K562 (cell line): ENCODE measurements at regions not wholly inside any gene's neighbourhood (a gene's known extent, or its start where the extent isn't known, plus 50 kb on each side); places are given as distances from the start of the nearest gene placed in this dataset.

Experiments
- ESRRA ChIP-seq: fragments of 450-650 bp; IDR thresholded peaks from 2 replicates; pipeline ENCODE4 v1.6.1; 2014; ENCODE audit warnings: low read depth, mild to moderate bottlenecking, moderate library complexity, borderline replicate concordance
- NFE2L1 ChIP-seq: fragments of 450-650 bp; IDR thresholded peaks from 2 replicates; pipeline ENCODE4 v1.6.1; 2016; ENCODE audit warnings: missing genetic modification characterization, low read depth, mild to moderate bottlenecking, missing compliant biosample characterization, moderate library complexity, borderline replicate concordance
- PURB ChIP-seq: sonication (generic); formaldehyde crosslinking; IDR thresholded peaks from 2 replicates; pipeline ENCODE4 v1.9.0; 2021; ENCODE audit warnings: low read depth, mild to moderate bottlenecking, missing genetic modification reagents
- RHOXF2B ChIP-seq: fragments of 250-450 bp; sonication (Bioruptor Pico); conservative IDR thresholded peaks from 2 replicates; pipeline ENCODE4 v1.5.1; 2021
- ZNF121 ChIP-seq: sonication (generic); formaldehyde crosslinking; conservative IDR thresholded peaks from 2 replicates; pipeline ENCODE4 v1.8.0; 2022; ENCODE audit warnings: missing genetic modification reagents
- ZNF143 ChIP-seq: sonication (generic); formaldehyde crosslinking; IDR thresholded peaks from 2 replicates; pipeline ENCODE4 v1.9.0; 2022; ENCODE audit warnings: mild to moderate bottlenecking, missing genetic modification reagents
- ZNF431 ChIP-seq: sonication (generic); formaldehyde crosslinking; IDR thresholded peaks from 2 replicates; pipeline ENCODE4 v1.8.0; 2022; ENCODE audit warnings: mild to moderate bottlenecking, missing genetic modification reagents
- ZNF445 ChIP-seq: fragments of 250-450 bp; sonication (Bioruptor Pico); IDR thresholded peaks from 2 replicates; pipeline ENCODE4 v1.4.0; 2020; ENCODE audit warnings: low read depth, mild to moderate bottlenecking, moderate library complexity
- ZNF695 ChIP-seq: fragments of 450-650 bp; formaldehyde crosslinking; IDR thresholded peaks from 2 replicates; pipeline ENCODE4 v1.4.0; 2020; ENCODE audit warnings: mild to moderate bottlenecking, moderate library complexity
- TF ChIP-seq, protein P1 (sequence below): sonication (generic); formaldehyde crosslinking; IDR thresholded peaks from 2 replicates; pipeline ENCODE4 v1.8.1; 2023; ENCODE audit warnings: missing genetic modification reagents, mild to moderate bottlenecking, borderline replicate concordance

DNA sequence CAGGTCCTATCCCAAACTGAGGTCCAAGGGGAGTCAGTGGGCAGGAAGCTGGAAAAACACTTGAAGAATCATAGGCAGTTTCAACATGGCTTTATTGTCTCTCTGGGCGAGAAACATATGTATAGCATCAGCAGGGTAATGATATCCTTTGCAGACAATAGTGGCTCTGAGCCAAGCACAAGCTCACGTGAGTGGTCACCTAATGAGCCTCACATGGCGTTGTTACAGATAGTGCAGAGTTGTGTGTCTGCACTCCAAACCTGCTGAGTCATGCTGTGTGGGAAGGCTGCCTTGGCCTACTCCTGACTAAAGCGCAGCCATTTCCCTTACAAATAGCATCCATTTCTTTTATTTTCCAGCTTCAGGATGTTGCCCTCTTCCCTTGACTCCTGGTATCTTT lies 105.2 kb upstream of the SYT1 start (continued):
- TF ChIP-seq, protein P1, sequence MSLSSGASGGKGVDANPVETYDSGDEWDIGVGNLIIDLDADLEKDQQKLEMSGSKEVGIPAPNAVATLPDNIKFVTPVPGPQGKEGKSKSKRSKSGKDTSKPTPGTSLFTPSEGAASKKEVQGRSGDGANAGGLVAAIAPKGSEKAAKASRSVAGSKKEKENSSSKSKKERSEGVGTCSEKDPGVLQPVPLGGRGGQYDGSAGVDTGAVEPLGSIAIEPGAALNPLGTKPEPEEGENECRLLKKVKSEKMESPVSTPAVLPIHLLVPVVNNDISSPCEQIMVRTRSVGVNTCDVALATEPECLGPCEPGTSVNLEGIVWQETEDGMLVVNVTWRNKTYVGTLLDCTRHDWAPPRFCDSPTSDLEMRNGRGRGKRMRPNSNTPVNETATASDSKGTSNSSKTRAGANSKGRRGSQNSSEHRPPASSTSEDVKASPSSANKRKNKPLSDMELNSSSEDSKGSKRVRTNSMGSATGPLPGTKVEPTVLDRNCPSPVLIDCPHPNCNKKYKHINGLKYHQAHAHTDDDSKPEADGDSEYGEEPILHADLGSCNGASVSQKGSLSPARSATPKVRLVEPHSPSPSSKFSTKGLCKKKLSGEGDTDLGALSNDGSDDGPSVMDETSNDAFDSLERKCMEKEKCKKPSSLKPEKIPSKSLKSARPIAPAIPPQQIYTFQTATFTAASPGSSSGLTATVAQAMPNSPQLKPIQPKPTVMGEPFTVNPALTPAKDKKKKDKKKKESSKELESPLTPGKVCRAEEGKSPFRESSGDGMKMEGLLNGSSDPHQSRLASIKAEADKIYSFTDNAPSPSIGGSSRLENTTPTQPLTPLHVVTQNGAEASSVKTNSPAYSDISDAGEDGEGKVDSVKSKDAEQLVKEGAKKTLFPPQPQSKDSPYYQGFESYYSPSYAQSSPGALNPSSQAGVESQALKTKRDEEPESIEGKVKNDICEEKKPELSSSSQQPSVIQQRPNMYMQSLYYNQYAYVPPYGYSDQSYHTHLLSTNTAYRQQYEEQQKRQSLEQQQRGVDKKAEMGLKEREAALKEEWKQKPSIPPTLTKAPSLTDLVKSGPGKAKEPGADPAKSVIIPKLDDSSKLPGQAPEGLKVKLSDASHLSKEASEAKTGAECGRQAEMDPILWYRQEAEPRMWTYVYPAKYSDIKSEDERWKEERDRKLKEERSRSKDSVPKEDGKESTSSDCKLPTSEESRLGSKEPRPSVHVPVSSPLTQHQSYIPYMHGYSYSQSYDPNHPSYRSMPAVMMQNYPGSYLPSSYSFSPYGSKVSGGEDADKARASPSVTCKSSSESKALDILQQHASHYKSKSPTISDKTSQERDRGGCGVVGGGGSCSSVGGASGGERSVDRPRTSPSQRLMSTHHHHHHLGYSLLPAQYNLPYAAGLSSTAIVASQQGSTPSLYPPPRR = no peak
- TF ChIP-seq PURB (CRISPR knock-in tag) (no peak), ESRRA (no peak), ZNF143 (CRISPR knock-in tag) (no peak), RHOXF2B (CRISPR knock-in tag) (no peak), NFE2L1 (peak; percentile 22; the same call in 1 of the 2 replicates), ZNF121 (CRISPR knock-in tag) (no peak), ZNF431 (CRISPR knock-in tag) (no peak), ZNF695 (no peak), ZNF445 (no peak)
- TF ChIP-seq, all 486 proteins: peak for 10
